ENCODE measurements at regions not wholly inside any gene's neighbourhood (a gene's known extent, or its start where the extent isn't known, plus 50 kb on each side); places are given as distances from the start of the nearest gene placed in this dataset.

DNA sequence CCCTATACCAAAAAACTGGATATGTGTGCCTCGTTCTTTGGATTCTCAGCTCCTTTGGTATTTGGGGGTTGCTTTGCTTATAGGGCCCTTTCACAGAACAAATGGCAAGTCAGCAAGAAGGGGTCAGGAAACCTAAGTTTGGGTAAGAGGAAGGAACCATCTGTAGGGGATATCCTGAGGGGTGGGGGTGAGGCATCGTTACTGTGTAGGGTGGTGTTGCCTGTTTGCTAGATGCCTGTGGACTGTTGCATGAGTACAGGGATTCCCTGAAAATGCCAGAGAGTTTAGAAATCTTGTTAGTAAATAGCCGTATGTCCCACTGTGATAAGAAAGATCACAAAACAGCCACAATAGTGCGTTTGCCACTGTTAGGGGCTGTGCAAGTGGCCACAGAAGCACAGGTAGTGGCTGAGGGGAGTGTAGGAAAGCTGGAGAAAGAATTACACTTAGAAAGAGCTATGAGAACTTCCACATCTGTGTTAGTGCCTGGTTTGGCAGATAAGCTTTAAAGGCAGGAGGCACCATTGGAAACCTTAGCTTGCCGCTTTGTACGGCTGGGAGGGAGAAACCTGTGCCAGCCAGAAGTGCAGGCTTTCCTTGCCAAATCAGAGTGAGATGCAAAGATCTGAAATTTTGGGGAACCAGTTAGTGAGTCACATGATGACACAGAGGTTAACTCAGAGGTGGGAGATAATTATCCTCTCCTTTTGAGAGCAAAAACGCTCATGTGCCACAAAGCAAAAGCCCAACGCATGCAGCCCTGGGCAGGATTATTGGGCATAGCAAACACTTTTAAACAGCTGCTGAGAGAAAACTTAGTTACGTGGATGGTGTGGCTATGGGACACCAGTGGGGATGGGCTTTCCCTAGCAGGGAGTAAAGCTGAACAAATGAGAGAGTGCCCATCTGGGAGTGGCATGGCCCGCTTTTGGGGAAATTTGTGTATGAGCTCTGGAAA lies 343.7 kb downstream of the ARAP2 start:
- H3K9ac ChIP-seq (ENCODE audit: low read depth, low read length) = no peak overlapping the region
- H3K36me3 ChIP-seq (ENCODE audit: control insufficient read depth, insufficient read depth, low read length) = no peaks in the 10 kb centered on the region

DNA sequence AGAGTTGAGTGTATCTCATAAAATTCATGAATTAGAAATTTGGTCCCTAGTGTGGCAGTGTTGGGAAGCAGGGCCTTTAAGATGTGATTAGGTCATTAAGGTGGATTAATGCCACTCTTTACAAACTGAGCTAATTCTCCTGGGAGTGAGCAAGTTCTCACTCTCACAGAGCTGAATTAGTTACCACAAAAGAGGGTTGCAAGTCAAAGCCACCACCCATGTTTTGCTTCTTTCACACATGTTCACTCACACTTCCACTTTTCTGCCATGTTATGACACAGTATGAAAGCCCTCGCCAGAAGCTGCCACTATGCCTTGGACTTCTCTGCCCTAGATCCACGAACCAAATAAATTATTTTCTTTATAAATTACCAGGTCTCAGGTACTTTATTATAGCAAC lies 332.1 kb downstream of the ARAP2 start:
- H3K27me3 ChIP-seq (ENCODE audit: control insufficient read depth, insufficient read depth, low read length) = no peaks in the 10 kb centered on the region

More for the DNA sequence above, 343.7 kb downstream of the ARAP2 start:
- no peak overlapping the region for H3K4me3 ChIP-seq (ENCODE audit: low read depth, low read length)
- H3K4me1 ChIP-seq (ENCODE audit: control insufficient read depth, insufficient read depth, low read length) = no peaks in the 10 kb centered on the region
- no peaks in the 10 kb centered on the region for H3K27me3 ChIP-seq (ENCODE audit: control insufficient read depth, insufficient read depth, low read length)
- no peaks in the 10 kb centered on the region for H3K9me3 ChIP-seq (ENCODE audit: control insufficient read depth, insufficient read depth, low read length)

DNA sequence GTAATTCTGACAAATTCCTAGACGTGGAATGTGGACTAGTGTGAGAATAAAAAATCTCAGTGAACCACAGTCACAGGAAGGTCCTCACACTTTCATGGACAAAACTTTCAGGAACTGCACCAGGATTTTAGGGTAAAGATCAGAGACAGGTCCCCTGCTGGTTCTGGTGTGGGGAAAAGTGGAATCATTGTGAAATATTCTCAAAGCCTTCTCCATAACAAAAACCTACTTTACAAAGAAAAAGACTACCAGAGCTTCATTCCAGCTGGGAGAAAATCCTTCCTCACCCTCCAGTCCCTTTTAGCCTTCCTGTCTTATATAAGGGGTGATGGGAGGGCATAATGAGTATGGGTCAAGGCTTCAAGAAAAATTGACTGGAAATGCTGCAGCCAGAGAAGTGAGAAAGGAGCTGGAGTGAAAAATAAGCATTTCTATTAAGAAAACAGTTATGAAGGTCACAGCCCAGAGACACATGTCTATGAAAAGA lies 325.8 kb downstream of the ARAP2 start:
- Histone ChIP-seq H3K4me3 (ENCODE audit: low read depth, low read length) (no peak overlapping the region), H3K9ac (ENCODE audit: low read depth, low read length) (no peak overlapping the region)

More for the DNA sequence above, 332.1 kb downstream of the ARAP2 start:
- Histone ChIP-seq H3K36me3 (ENCODE audit: control insufficient read depth, insufficient read depth, low read length) (no peaks in the 10 kb centered on the region), H3K4me3 (ENCODE audit: low read depth, low read length) (no peak overlapping the region), H3K9ac (ENCODE audit: low read depth, low read length) (no peak overlapping the region), H3K4me1 (ENCODE audit: control insufficient read depth, insufficient read depth, low read length) (no peaks in the 10 kb centered on the region), H3K9me3 (ENCODE audit: control insufficient read depth, insufficient read depth, low read length) (no peaks in the 10 kb centered on the region)

DNA sequence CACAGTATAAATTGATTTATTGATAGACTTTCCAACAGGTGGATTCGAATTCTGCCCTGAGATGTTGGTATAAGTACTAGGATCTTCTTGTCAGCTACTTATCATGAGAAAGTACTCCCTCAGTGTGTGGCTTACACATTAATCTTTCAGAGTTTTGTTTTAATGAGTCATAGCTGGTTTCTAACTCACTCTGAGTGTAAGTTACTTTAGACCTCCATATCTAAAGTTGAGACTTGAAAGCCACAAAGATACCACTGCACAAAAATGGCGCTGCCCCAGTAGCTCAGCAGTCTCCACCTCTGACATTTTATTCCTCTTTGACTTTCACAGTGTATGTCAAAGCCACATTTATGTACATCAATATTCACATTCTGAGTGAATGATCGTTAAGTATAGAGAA lies 318.5 kb downstream of the ARAP2 start:
- H3K27me3 ChIP-seq (ENCODE audit: control insufficient read depth, insufficient read depth, low read length) = no peaks in the 10 kb centered on the region
- no peaks in the 10 kb centered on the region for H3K4me1 ChIP-seq (ENCODE audit: control insufficient read depth, insufficient read depth, low read length)
- no peaks in the 10 kb centered on the region for H3K9me3 ChIP-seq (ENCODE audit: control insufficient read depth, insufficient read depth, low read length)
- no peak overlapping the region for H3K4me3 ChIP-seq (ENCODE audit: low read depth, low read length)
- H3K9ac ChIP-seq (ENCODE audit: low read depth, low read length) = no peak overlapping the region
- no peaks in the 10 kb centered on the region for H3K36me3 ChIP-seq (ENCODE audit: control insufficient read depth, insufficient read depth, low read length)

More for the DNA sequence above, 325.8 kb downstream of the ARAP2 start:
- Histone ChIP-seq H3K4me1 (ENCODE audit: control insufficient read depth, insufficient read depth, low read length) (peaks cover 7% of the 10 kb centered on the region), H3K27me3 (ENCODE audit: control insufficient read depth, insufficient read depth, low read length) (no peaks in the 10 kb centered on the region), H3K9me3 (ENCODE audit: control insufficient read depth, insufficient read depth, low read length) (no peaks in the 10 kb centered on the region), H3K36me3 (ENCODE audit: control insufficient read depth, insufficient read depth, low read length) (no peaks in the 10 kb centered on the region)

DNA sequence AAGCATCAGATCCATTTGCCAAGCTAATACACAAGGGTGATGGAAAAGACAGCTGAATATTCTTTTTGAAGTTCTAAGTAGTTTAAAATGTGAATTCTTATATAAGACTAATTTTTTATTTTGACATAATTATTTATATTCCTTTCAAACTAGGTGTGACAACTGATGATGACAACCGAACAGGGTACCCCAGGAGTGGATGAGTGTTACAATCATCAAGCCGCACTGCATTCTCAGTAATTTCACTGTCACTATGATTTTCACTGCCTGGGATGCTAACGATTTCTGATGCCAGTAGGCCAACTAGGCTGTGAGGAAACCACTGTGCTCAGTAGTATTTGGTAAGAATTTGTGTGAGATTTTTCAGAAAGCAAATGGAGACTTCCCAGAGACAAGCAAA lies 317.5 kb downstream of the ARAP2 start:
- no peaks in the 10 kb centered on the region for H3K36me3 ChIP-seq (ENCODE audit: control insufficient read depth, insufficient read depth, low read length)
- no peaks in the 10 kb centered on the region for H3K9me3 ChIP-seq (ENCODE audit: control insufficient read depth, insufficient read depth, low read length)
- no peak overlapping the region for H3K4me3 ChIP-seq (ENCODE audit: low read depth, low read length)
- H3K4me1 ChIP-seq (ENCODE audit: control insufficient read depth, insufficient read depth, low read length) = no peaks in the 10 kb centered on the region
- H3K27me3 ChIP-seq (ENCODE audit: control insufficient read depth, insufficient read depth, low read length) = no peaks in the 10 kb centered on the region
- H3K9ac ChIP-seq (ENCODE audit: low read depth, low read length) = no peak overlapping the region

DNA sequence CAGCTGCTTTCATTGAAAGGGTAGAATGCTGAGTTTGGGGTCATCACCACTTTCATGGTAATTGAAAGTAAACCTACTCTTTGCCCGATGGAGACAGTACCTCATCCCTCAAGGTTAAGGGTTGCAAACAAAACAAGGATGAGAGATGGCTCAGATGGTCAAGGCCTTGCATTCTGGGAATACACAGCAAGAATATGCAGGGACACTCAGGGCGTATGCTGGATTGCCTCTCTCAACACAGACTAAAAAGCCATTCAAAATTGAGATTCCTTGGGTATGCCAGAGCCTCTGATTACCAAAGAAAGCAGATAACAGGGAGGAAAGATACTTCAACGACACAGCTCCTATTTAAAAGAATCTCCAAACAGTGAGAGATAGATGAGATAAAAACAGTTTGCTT lies 310.4 kb downstream of the ARAP2 start:
- H3K27me3 ChIP-seq (ENCODE audit: control insufficient read depth, insufficient read depth, low read length) = no peaks in the 10 kb centered on the region
- H3K4me3 ChIP-seq (ENCODE audit: low read depth, low read length) = no peak overlapping the region
- H3K9me3 ChIP-seq (ENCODE audit: control insufficient read depth, insufficient read depth, low read length) = no peaks in the 10 kb centered on the region
- no peak overlapping the region for H3K9ac ChIP-seq (ENCODE audit: low read depth, low read length)
- peaks cover 7% of the 10 kb centered on the region for H3K4me1 ChIP-seq (ENCODE audit: control insufficient read depth, insufficient read depth, low read length)
- H3K36me3 ChIP-seq (ENCODE audit: control insufficient read depth, insufficient read depth, low read length) = no peaks in the 10 kb centered on the region

DNA sequence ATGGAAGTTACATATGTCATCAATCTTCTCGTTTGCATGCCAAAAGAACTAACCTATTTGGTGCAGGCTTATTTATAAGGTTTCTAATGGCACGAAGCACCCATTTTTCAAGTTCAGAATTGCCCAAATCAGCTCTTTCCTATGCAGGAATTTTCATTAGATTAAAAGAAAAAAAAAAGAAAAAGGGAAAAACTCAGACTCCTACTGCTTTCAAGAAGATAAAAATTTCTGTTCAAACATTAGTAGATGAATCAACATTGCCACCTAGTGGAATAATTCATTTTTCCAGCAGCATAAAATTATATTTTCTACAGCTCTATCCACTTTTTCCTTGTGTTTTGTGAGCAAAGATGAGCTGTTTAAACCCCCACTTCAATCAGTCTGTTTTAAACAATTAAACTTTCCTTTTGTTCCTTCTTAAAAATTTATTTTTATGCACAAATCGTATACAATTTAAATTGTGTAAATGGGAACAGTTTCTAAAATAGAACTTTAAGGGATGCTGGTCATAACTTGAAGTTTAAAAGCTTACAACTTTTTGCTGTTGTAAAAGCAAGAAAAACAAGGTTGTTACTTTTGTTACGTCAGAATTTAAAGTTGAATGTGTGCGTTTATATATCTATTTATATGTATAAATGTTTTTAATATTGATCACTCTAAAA lies 309.9 kb downstream of the ARAP2 start:
- H3K4me3 ChIP-seq (ENCODE audit: low read depth, low read length) = no peak overlapping the region
- H3K9me3 ChIP-seq (ENCODE audit: control insufficient read depth, insufficient read depth, low read length) = no peaks in the 10 kb centered on the region
- H3K27me3 ChIP-seq (ENCODE audit: control insufficient read depth, insufficient read depth, low read length) = no peaks in the 10 kb centered on the region
- H3K36me3 ChIP-seq (ENCODE audit: control insufficient read depth, insufficient read depth, low read length) = no peaks in the 10 kb centered on the region
- peaks cover 7% of the 10 kb centered on the region for H3K4me1 ChIP-seq (ENCODE audit: control insufficient read depth, insufficient read depth, low read length)
- no peak overlapping the region for H3K9ac ChIP-seq (ENCODE audit: low read depth, low read length)

DNA sequence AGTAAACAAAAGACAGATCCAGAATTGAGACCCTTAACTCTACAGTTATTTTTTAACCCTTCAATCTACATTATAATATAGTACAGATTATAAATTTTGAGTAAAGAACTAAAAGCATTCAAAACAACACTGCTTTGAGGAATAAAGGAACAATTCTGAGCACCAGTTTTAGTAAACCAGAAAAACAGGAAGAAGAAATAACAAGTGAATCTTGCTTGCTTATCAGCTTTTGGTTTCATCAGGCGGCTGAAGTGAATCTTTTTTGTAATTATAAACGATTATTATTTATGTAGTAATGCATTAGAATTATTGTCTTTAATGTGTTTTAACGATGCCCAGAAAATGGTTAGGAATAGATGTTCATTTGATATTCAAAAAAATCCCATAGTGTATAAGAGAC lies 305.4 kb downstream of the ARAP2 start:
- no peak overlapping the region for H3K9ac ChIP-seq (ENCODE audit: low read depth, low read length)
- no peaks in the 10 kb centered on the region for H3K9me3 ChIP-seq (ENCODE audit: control insufficient read depth, insufficient read depth, low read length)
- no peaks in the 10 kb centered on the region for H3K36me3 ChIP-seq (ENCODE audit: control insufficient read depth, insufficient read depth, low read length)
- no peaks in the 10 kb centered on the region for H3K27me3 ChIP-seq (ENCODE audit: control insufficient read depth, insufficient read depth, low read length)
- H3K4me1 ChIP-seq (ENCODE audit: control insufficient read depth, insufficient read depth, low read length) = peaks cover 3% of the 10 kb centered on the region
- H3K4me3 ChIP-seq (ENCODE audit: low read depth, low read length) = no peak overlapping the region

DNA sequence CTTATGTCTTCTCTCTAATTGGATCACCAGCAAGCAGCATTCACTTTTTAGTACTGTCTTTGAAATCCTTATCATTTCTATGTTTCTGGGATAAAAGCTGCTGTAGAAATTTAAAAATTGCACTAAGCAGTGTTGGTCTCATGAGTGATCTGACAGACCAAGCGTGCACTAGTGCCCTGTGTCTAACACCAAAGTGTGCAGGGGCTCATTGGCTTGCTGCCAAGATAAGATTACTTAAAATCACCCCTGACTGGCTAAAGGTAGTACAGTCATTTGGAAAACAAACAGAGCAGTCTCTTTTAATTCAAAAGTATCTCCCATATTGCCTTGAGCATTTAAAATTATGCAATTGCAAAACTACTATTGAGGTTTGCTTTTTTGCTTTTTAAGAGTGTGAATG lies 304.6 kb downstream of the ARAP2 start:
- Histone ChIP-seq H3K9me3 (ENCODE audit: control insufficient read depth, insufficient read depth, low read length) (no peaks in the 10 kb centered on the region), H3K4me1 (ENCODE audit: control insufficient read depth, insufficient read depth, low read length) (no peaks in the 10 kb centered on the region), H3K27me3 (ENCODE audit: control insufficient read depth, insufficient read depth, low read length) (no peaks in the 10 kb centered on the region), H3K9ac (ENCODE audit: low read depth, low read length) (no peak overlapping the region), H3K4me3 (ENCODE audit: low read depth, low read length) (no peak overlapping the region), H3K36me3 (ENCODE audit: control insufficient read depth, insufficient read depth, low read length) (no peaks in the 10 kb centered on the region)

DNA sequence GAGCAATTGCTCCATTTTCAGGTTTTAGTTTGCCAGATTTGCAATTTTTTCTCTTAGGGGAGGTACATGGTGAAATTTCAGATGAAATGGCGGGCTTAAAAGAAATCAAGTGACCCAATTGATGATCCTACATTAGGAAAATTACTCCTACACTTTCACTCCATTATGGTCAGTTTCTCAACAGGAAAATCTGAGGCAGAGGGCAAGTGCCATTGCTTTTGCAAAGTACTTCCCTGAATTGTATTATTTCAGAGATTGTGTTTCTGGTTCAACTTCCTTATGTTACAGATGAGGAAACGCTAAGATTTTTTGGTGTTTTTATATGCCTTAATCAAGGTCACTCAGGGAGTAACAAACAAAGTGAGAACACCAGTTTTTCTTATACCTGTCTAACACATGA lies 302.2 kb downstream of the ARAP2 start:
- H3K36me3 ChIP-seq (ENCODE audit: control insufficient read depth, insufficient read depth, low read length) = no peaks in the 10 kb centered on the region
- H3K27me3 ChIP-seq (ENCODE audit: control insufficient read depth, insufficient read depth, low read length) = no peaks in the 10 kb centered on the region
- H3K4me3 ChIP-seq (ENCODE audit: low read depth, low read length) = no peak overlapping the region
- H3K4me1 ChIP-seq (ENCODE audit: control insufficient read depth, insufficient read depth, low read length) = no peaks in the 10 kb centered on the region
- no peaks in the 10 kb centered on the region for H3K9me3 ChIP-seq (ENCODE audit: control insufficient read depth, insufficient read depth, low read length)
- no peak overlapping the region for H3K9ac ChIP-seq (ENCODE audit: low read depth, low read length)

DNA sequence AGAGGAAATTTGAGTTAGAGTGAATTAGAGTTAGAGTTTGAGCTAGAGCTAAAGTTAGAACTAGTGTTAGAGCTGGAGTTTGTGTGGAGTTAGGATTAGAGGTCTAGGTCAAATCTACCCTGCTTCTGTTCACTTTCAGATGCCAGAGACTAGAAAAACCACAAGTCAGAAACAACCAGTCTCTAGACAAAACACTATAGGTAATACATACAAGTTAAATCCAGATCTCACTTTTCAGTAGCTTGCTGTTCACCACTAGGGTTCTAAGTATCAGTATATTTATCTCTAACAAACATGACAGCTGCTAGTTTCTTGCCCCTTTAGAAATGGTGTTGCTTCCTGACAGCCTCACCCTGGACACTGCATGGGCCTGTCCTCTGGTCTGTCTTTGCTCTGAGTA lies 300.7 kb downstream of the ARAP2 start:
- Histone ChIP-seq H3K4me1 (ENCODE audit: control insufficient read depth, insufficient read depth, low read length) (no peaks in the 10 kb centered on the region), H3K9ac (ENCODE audit: low read depth, low read length) (no peak overlapping the region), H3K4me3 (ENCODE audit: low read depth, low read length) (no peak overlapping the region), H3K27me3 (ENCODE audit: control insufficient read depth, insufficient read depth, low read length) (no peaks in the 10 kb centered on the region), H3K9me3 (ENCODE audit: control insufficient read depth, insufficient read depth, low read length) (no peaks in the 10 kb centered on the region), H3K36me3 (ENCODE audit: control insufficient read depth, insufficient read depth, low read length) (no peaks in the 10 kb centered on the region)

DNA sequence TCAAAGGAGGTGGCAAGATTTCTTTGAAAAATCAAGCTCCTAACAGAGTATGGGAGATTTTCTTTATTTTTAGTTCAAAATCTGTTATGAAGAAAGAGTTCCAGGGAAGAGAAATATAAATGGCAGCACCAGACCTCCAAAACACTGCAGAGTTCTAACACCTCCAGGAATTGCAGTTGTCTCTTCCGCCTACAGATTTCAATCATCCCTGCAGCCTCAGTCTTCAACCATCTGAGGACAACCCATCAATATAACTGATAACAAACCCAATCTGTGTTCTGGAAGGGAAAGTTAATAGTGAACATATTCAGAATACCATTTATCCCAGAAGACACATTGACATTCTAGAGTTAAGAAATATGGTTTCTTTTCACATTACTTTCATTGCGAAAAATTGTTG lies 296.1 kb downstream of the ARAP2 start:
- Histone ChIP-seq H3K36me3 (ENCODE audit: control insufficient read depth, insufficient read depth, low read length) (no peaks in the 10 kb centered on the region), H3K4me3 (ENCODE audit: low read depth, low read length) (no peak overlapping the region), H3K27me3 (ENCODE audit: control insufficient read depth, insufficient read depth, low read length) (no peaks in the 10 kb centered on the region), H3K4me1 (ENCODE audit: control insufficient read depth, insufficient read depth, low read length) (no peaks in the 10 kb centered on the region), H3K9ac (ENCODE audit: low read depth, low read length) (no peak overlapping the region), H3K9me3 (ENCODE audit: control insufficient read depth, insufficient read depth, low read length) (no peaks in the 10 kb centered on the region)
